Stimulated activated effector memory CD8-positive, alpha-beta T cell treated with anti-CD3 and anti-CD28 coated beads, Interleukin-12 subunit alpha, Interleukin-12 subunit beta, amount 100 ng/mL, for 72 hours (primary cell): ENCODE measurements at regions not wholly inside any gene's neighbourhood (a gene's known extent, or its start where the extent isn't known, plus 50 kb on each side); places are given as distances from the start of the nearest gene placed in this dataset.

ENCODE experiments used
- ATAC-seq: fragments of 150-1000 bp; cut with Tn5 transposase; 2 replicates; pipeline ENCODE4 v1.10.0; 2021
- DNase-seq, 2 donors: peaks; one replicate each; pipeline ENCODE4 v3.0.0; 2021 to 2022; ENCODE audit warnings: low spot score in 2 of 2
- H3K27ac Mint-ChIP-seq: one replicate; pipeline ENCODE4 v1.8.0; 2022; ENCODE audit warnings: mild to moderate bottlenecking, mixed read lengths
- H3K36me3 Mint-ChIP-seq: one replicate; pipeline ENCODE4 v1.8.0; 2022; ENCODE audit warnings: mild to moderate bottlenecking, mixed read lengths
- H3K4me1 Mint-ChIP-seq: one replicate; pipeline ENCODE4 v1.8.0; 2022; ENCODE audit warnings: mixed read lengths
- H3K4me3 Mint-ChIP-seq: one replicate; pipeline ENCODE4 v1.8.0; 2022; ENCODE audit warnings: mild to moderate bottlenecking, mixed read lengths
- H3K9me3 Mint-ChIP-seq: one replicate; pipeline ENCODE4 v1.8.0; 2022; ENCODE audit warnings: mixed read lengths

GRCh38 chr21:25254491-25255174 is 352.6 kb downstream of the MRPL39 start:
- no peak for ATAC-seq

GRCh38 chr21:25246546-25246945 is 360.7 kb downstream of the MRPL39 start:
- Mint-ChIP-seq H3K36me3 (no peaks in the 10 kb centered on the region), H3K4me3 (no peak overlapping the region), H3K4me1 (no peaks in the 10 kb centered on the region), H3K9me3 (no peaks in the 10 kb centered on the region), H3K27ac (no peak overlapping the region)
- no peak for DNase-seq
- ATAC-seq = no peak

More at GRCh38 chr21:25254491-25255174, 352.6 kb downstream of the MRPL39 start:
- no peaks in the 10 kb centered on the region for H3K36me3 Mint-ChIP-seq
- H3K9me3 Mint-ChIP-seq = no peaks in the 10 kb centered on the region
- DNase-seq = no peak
- H3K27ac Mint-ChIP-seq = no peak overlapping the region
- no peak overlapping the region for H3K4me3 Mint-ChIP-seq
- no peaks in the 10 kb centered on the region for H3K4me1 Mint-ChIP-seq

DNA sequence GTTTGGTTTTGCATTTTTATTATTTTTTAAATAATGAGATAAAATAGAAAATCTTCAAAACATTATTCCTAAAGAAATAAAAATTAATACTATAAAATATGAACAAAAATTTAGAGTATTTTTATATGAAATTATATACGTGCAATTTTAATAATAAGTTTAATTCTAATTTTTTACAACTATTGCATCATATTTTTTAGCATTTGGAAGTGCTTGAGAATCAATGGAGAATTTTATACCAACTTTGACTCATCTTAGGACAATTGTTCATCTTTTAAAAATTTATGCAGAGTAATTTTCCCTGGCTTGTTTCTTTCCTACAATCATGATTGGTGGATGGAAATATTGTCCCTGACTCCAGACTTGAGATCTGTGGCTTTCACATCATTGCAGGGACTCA is 362.5 kb downstream of the MRPL39 start:
- no peak overlapping the region for H3K27ac Mint-ChIP-seq
- no peak for DNase-seq
- no peak for ATAC-seq
- H3K4me3 Mint-ChIP-seq = no peak overlapping the region
- H3K9me3 Mint-ChIP-seq = no peaks in the 10 kb centered on the region
- no peaks in the 10 kb centered on the region for H3K4me1 Mint-ChIP-seq
- H3K36me3 Mint-ChIP-seq = no peaks in the 10 kb centered on the region

DNA sequence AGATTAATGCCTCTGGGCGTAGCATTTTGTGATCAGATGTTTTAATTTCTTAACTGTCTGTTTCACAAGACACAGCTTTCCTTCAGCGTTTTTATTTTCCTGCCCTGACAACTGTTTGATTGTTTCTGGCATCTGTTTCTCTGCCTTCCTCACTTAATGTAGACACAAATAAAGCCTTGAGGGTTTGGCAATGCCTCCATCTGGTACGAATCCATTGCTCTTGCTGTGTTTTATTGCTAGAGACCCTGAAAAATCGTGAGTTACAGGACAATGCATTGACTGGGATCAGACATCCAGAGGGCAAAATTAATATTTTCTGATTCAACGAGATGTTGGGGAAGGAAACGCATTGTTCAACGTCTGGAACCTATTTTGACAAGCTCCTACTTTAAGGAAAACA is 363.5 kb downstream of the MRPL39 start:
- Mint-ChIP-seq H3K27ac (no peak overlapping the region), H3K9me3 (peaks cover 4% of the 10 kb centered on the region)

DNA sequence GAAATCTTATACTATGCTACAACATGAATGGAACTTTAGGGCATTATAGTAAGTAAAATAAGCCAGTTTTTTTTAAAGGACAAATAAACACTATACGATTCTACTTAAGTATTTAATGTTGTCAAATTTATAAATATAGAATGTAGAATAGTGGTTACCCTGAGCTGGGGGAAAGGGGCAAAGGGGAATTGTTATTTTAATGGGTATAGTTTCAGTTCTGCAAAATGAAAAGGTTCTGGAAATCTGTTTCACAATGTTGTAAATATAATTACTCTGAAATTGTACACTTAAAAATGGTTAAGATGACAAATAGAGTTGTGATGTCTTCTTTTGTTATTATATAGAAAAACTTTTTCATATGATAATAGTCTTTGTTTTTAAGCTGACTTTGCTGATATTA is 366.3 kb downstream of the MRPL39 start:
- DNase-seq (no peak), ATAC-seq (no peak)
- no peak overlapping the region for H3K4me3 Mint-ChIP-seq
- H3K4me1 Mint-ChIP-seq = no peaks in the 10 kb centered on the region
- peaks cover 15% of the 10 kb centered on the region for H3K9me3 Mint-ChIP-seq
- no peak overlapping the region for H3K27ac Mint-ChIP-seq
- no peaks in the 10 kb centered on the region for H3K36me3 Mint-ChIP-seq

More for the DNA sequence above, 363.5 kb downstream of the MRPL39 start:
- H3K4me3 Mint-ChIP-seq = no peak overlapping the region
- ATAC-seq = no peak
- H3K36me3 Mint-ChIP-seq = no peaks in the 10 kb centered on the region
- no peak for DNase-seq
- no peaks in the 10 kb centered on the region for H3K4me1 Mint-ChIP-seq

- ATAC-seq (no peak), DNase-seq (no peak)
- no peaks in the 10 kb centered on the region for H3K4me1 Mint-ChIP-seq
- no peak overlapping the region for H3K4me3 Mint-ChIP-seq
- no peak overlapping the region for H3K27ac Mint-ChIP-seq
- no peaks in the 10 kb centered on the region for H3K36me3 Mint-ChIP-seq
- peaks cover 16% of the 10 kb centered on the region for H3K9me3 Mint-ChIP-seq
Measured at GRCh38 chr21:25234857-25235801, 372.2 kb downstream of the MRPL39 start.

GRCh38 chr21:25220954-25221353 is 386.3 kb downstream of the MRPL39 start:
- H3K36me3 Mint-ChIP-seq = no peaks in the 10 kb centered on the region
- no peaks in the 10 kb centered on the region for H3K4me1 Mint-ChIP-seq
- no peak overlapping the region for H3K4me3 Mint-ChIP-seq
- H3K9me3 Mint-ChIP-seq = peaks cover 19% of the 10 kb centered on the region
- no peak for DNase-seq
- no peak overlapping the region for H3K27ac Mint-ChIP-seq
- ATAC-seq = no peak

DNA sequence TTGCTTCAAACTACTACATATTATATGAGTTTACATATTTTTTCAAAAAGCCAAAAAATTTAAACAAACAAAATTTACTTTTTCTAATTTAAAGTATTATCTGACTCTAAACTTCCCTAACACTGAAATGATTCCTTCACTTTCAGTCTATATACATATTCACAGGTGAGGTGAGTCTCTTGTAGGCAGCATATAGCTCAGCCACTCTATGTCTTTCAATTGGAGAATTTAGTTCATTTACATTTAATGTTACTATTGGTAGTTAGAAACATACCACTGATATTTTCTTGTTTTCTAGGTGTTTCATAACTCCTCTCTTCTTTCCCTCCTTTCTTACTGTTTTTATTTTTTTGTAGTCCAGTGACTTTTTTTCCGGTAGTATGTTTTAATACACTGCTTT is 387.1 kb downstream of the MRPL39 start:
- Mint-ChIP-seq H3K4me3 (no peak overlapping the region), H3K9me3 (peaks cover 19% of the 10 kb centered on the region), H3K36me3 (no peaks in the 10 kb centered on the region), H3K27ac (no peak overlapping the region), H3K4me1 (no peaks in the 10 kb centered on the region)
- no peak for ATAC-seq
- DNase-seq = no peak

GRCh38 chr21:25215698-25216384 is 391.4 kb downstream of the MRPL39 start:
- H3K36me3 Mint-ChIP-seq = no peaks in the 10 kb centered on the region
- no peak overlapping the region for H3K27ac Mint-ChIP-seq
- H3K9me3 Mint-ChIP-seq = peaks cover 7% of the 10 kb centered on the region
- no peak overlapping the region for H3K4me3 Mint-ChIP-seq
- DNase-seq = no peak
- no peaks in the 10 kb centered on the region for H3K4me1 Mint-ChIP-seq
- no peak for ATAC-seq

DNA sequence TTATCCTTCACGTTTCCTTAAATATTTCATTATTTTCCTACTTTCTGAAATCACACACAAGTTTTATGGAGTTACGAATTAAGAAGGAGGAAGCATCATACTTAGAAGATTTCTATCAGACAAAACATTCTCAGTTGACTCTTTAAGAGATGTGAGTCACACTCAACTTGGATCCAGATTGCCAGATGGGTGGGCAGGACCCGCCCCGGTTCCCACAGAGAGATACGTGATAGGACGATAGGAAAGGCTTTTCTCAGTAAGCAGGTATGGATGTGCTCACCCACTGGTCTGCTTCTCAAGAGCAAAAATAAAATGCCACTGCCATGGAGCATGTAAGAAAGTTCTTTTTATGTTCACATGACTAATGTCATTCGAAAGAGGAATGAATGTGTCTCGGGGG is 392.6 kb downstream of the MRPL39 start:
- ATAC-seq (no peak), DNase-seq (no peak)
- H3K36me3 Mint-ChIP-seq = no peaks in the 10 kb centered on the region
- H3K9me3 Mint-ChIP-seq = peaks cover 5% of the 10 kb centered on the region
- no peak overlapping the region for H3K27ac Mint-ChIP-seq
- no peak overlapping the region for H3K4me3 Mint-ChIP-seq
- H3K4me1 Mint-ChIP-seq = no peaks in the 10 kb centered on the region

GRCh38 chr21:25199944-25200343 is 407.3 kb downstream of the MRPL39 start:
- ATAC-seq (no peak), DNase-seq (no peak)
- H3K4me1 Mint-ChIP-seq = no peaks in the 10 kb centered on the region
- peaks cover 11% of the 10 kb centered on the region for H3K9me3 Mint-ChIP-seq
- H3K4me3 Mint-ChIP-seq = no peak overlapping the region
- H3K36me3 Mint-ChIP-seq = no peaks in the 10 kb centered on the region
- no peak overlapping the region for H3K27ac Mint-ChIP-seq

- Mint-ChIP-seq H3K4me1 (no peaks in the 10 kb centered on the region), H3K36me3 (no peaks in the 10 kb centered on the region), H3K4me3 (no peak overlapping the region), H3K27ac (no peak overlapping the region), H3K9me3 (peaks cover 3% of the 10 kb centered on the region)
- ATAC-seq = no peak
- no peak for DNase-seq
Measured at GRCh38 chr21:25191141-25191540, 416.1 kb downstream of the MRPL39 start.

DNA sequence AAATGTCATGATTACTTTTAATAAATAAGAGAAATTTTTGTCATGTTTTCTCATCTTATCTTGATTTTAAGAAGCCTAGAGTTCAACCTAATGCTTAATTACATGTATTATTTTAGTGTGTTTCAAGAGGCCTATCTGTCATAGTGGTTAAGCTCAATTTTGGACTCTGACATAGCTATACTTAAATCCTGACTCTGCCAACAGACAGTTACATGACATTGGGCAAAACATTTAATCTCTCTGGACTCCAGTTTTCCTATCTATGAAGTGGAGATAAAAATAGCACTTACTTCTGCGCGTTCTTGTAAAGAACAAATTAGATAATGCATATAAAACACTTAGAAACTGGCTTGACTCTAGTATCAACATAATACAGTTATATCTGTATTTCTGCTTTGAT is 417.8 kb downstream of the MRPL39 start:
- ATAC-seq = no peak
- Mint-ChIP-seq H3K9me3 (no peaks in the 10 kb centered on the region), H3K4me3 (no peak overlapping the region), H3K4me1 (no peaks in the 10 kb centered on the region), H3K27ac (no peak overlapping the region), H3K36me3 (no peaks in the 10 kb centered on the region)
- no peak for DNase-seq

- Mint-ChIP-seq H3K4me3 (no peak overlapping the region), H3K27ac (no peak overlapping the region), H3K9me3 (no peaks in the 10 kb centered on the region), H3K4me1 (no peaks in the 10 kb centered on the region), H3K36me3 (no peaks in the 10 kb centered on the region)
- ATAC-seq = peak; percentile 72
- DNase-seq = no peak
Measured at GRCh38 chr21:25188677-25189079, 418.6 kb downstream of the MRPL39 start.

DNA sequence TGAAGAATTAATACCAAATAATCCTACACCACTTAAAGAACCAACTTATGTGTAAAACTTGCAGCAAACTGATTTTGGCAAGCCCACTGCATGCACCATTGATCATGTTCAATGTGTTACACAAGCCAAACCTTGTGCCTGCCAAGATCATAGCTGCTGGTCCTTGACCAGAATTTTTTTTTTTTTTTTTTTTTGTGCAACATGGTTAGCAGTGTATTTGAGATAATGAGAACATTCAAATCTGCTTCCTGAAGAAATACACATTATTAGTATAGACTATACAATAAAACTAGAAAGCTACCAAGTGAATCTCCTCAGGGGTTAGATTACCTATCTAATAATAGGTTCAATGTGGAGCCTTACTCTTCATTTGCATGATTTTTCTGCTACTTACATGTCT is 421.0 kb downstream of the MRPL39 start:
- no peaks in the 10 kb centered on the region for H3K4me1 Mint-ChIP-seq
- no peak for DNase-seq
- no peak for ATAC-seq
- H3K27ac Mint-ChIP-seq = no peak overlapping the region
- H3K4me3 Mint-ChIP-seq = no peak overlapping the region
- H3K36me3 Mint-ChIP-seq = no peaks in the 10 kb centered on the region
- H3K9me3 Mint-ChIP-seq = no peaks in the 10 kb centered on the region
